WTC11 (cell line): ENCODE measurements at regions not wholly inside any gene's neighbourhood (a gene's known extent, or its start where the extent isn't known, plus 50 kb on each side); places are given as distances from the start of the nearest gene placed in this dataset.

Experiments
- ATF2 ChIP-seq: sonication (generic); formaldehyde crosslinking; IDR thresholded peaks from 2 replicates; pipeline ENCODE4 v1.8.1; 2022; ENCODE audit warnings: low read depth, missing genetic modification reagents, borderline replicate concordance
- ATF3 ChIP-seq: sonication (generic); formaldehyde crosslinking; conservative IDR thresholded peaks from 2 replicates; pipeline ENCODE4 v1.8.1; 2022; ENCODE audit warnings: mild to moderate bottlenecking, missing genetic modification reagents
- CREB1 ChIP-seq: sonication (generic); formaldehyde crosslinking; IDR thresholded peaks from 2 replicates; pipeline ENCODE4 v1.8.0; 2023; ENCODE audit warnings: mild to moderate bottlenecking, missing genetic modification reagents
- CTCF ChIP-seq: fragments of 200-600 bp; IDR thresholded peaks from 2 replicates; pipeline ENCODE4 v1.8.0; 2022; ENCODE audit warnings: antibody characterized with exemption
- ELF4 ChIP-seq: sonication (generic); formaldehyde crosslinking; IDR thresholded peaks from 2 replicates; pipeline ENCODE4 v1.8.1; 2022; ENCODE audit warnings: low read depth, mild to moderate bottlenecking, moderate library complexity, missing genetic modification reagents
- FOXJ3 ChIP-seq: sonication (generic); formaldehyde crosslinking; IDR thresholded peaks from 2 replicates; pipeline ENCODE4 v1.9.0; 2021; ENCODE audit warnings: missing genetic modification reagents, mild to moderate bottlenecking, borderline replicate concordance
- HMGXB4 ChIP-seq: sonication (generic); formaldehyde crosslinking; IDR thresholded peaks from 2 replicates; pipeline ENCODE4 v1.8.1; 2023; ENCODE audit warnings: mild to moderate bottlenecking, moderate library complexity, missing genetic modification reagents
- IRF1 ChIP-seq: sonication (generic); formaldehyde crosslinking; IDR thresholded peaks from 2 replicates; pipeline ENCODE4 v1.8.0; 2023; ENCODE audit warnings: missing genetic modification reagents
- JUN ChIP-seq: sonication (generic); formaldehyde crosslinking; IDR thresholded peaks from 2 replicates; pipeline ENCODE4 v1.8.0; 2023; ENCODE audit warnings: mild to moderate bottlenecking, missing genetic modification reagents
- MAX ChIP-seq: sonication (generic); formaldehyde crosslinking; IDR thresholded peaks from 2 replicates; pipeline ENCODE4 v1.8.0; 2022; ENCODE audit warnings: mild to moderate bottlenecking, missing genetic modification reagents
- NFATC4 ChIP-seq: fragments of 250-450 bp; sonication (Bioruptor Pico); IDR thresholded peaks from 2 replicates; pipeline ENCODE4 v1.9.0; 2021; ENCODE audit warnings: mild to moderate bottlenecking
- TEAD4 ChIP-seq: sonication (generic); formaldehyde crosslinking; IDR thresholded peaks from 2 replicates; pipeline ENCODE4 v1.8.0; 2022; ENCODE audit warnings: mild to moderate bottlenecking, missing genetic modification reagents

GRCh38 chr11:79959318-79959717 lies 518.5 kb upstream of the TENM4 start:
- TF ChIP-seq JUN (CRISPR knock-in tag) = no peak
- no peak for TF ChIP-seq ATF2 (CRISPR knock-in tag)
- TF ChIP-seq CTCF = no peak
- no peak for TF ChIP-seq HMGXB4 (CRISPR knock-in tag)
- TF ChIP-seq CREB1 (CRISPR knock-in tag) = no peak
- no peak for TF ChIP-seq TEAD4 (CRISPR knock-in tag)
- no peak for TF ChIP-seq IRF1
- TF ChIP-seq MAX (CRISPR knock-in tag) = no peak
- TF ChIP-seq ELF4 (CRISPR knock-in tag) = no peak
- TF ChIP-seq FOXJ3 (CRISPR knock-in tag) = no peak
- no peak for TF ChIP-seq ATF3 (CRISPR knock-in tag)
- TF ChIP-seq NFATC4 = no peak
